ENCODE measurements at regions not wholly inside any gene's neighbourhood (a gene's known extent, or its start where the extent isn't known, plus 50 kb on each side); places are given as distances from the start of the nearest gene placed in this dataset.

DNA sequence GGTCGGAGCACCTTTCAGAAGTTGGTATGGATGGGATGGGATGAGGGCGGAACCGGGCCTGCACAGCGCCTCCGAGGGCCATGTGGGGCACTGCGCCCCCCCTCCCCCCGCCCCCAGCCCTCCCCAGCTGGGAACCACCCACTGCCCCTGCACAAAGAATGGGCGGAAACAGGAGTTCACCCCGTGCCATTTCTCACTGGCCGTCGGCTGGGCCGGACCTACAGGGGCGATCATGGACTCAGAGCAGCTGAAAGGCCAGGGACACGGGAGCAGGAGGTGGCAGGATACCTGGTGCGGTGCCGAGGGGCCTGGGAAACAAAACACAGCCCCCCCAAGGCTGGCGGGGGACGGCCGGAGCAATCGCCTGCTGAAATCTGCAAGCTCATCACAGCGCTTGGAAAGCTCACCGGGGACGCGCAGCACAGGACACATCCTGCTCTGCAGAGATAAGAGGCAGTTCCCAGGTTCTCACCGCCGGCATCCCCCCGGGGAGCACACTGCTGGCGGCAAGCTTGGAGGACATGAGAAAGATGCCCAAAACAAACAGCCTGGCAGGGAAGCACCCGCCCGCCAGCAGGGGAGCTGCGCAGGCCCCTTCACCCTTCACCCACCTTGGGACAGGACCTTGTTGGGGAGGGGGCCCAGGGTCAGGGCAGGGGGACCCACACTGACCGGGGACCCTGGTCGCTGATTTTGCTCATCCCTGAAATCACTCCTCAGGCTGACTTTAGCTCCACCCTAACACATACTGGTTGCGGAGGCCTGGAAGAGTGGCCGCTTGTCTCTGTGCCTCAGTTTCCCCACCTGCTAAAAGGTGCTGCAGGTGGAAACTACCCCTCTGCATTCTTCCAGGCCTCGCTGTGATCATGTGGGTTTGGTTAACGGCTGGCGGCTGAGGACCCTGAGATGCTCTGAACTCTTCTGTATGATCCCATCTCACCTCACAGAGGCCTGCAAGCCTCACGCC lies 263.9 kb downstream of the C16orf95 start:
- H3K4me1 ChIP-seq (ENCODE audit: control insufficient read depth, insufficient read depth, low read length), result no peaks in the 10 kb centered on the region

DNA sequence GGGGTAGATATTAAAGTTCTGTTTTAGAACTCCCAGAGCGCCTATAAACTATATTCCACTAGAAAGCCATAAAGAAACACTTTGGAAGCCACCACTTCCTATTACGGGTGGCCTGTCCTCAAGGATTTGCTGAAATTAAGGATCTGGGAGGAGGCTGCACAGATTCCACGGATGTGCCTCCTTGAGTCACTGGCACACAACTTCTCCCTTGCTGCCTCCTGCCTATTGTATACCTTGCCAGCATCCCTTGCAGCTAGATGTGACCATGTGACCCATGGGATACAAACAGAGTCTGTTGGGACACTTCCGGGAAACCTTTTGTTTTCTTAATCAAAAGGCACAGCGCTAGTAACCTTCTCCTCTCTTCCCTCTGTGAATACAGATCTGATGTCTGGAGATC lies 263.0 kb downstream of the C16orf95 start:
- H3K27me3 ChIP-seq (ENCODE audit: control insufficient read depth, insufficient read depth, low read length, poor library complexity, severe bottlenecking), result no peaks in the 10 kb centered on the region
- H3K4me1 ChIP-seq (ENCODE audit: control insufficient read depth, insufficient read depth, low read length), result no peaks in the 10 kb centered on the region
- H3K4me3 ChIP-seq (ENCODE audit: insufficient read depth, low read depth, low read length), result no peak overlapping the region
- no peaks in the 10 kb centered on the region for H3K36me3 ChIP-seq (ENCODE audit: control insufficient read depth, insufficient read depth, low read length)
- 96 to 97% methylated on average over 5 of the region's 5 CpGs for WGBS, 2 experiments
- peaks cover 4% of the 10 kb centered on the region for H3K9me3 ChIP-seq (ENCODE audit: control insufficient read depth, low read length)
- no peak overlapping the region for H3K27ac ChIP-seq (ENCODE audit: insufficient read depth, low read depth, low read length, poor library complexity, severe bottlenecking)

More for the DNA sequence above, 263.9 kb downstream of the C16orf95 start:
- H3K9me3 ChIP-seq (ENCODE audit: control insufficient read depth, low read length), result peaks cover 4% of the 10 kb centered on the region
- no peak overlapping the region for H3K4me3 ChIP-seq (ENCODE audit: insufficient read depth, low read depth, low read length)
- WGBS, 2 experiments, result 42 to 46% methylated on average over 38 to 39 of the region's 39 CpGs
- H3K27ac ChIP-seq (ENCODE audit: insufficient read depth, low read depth, low read length, poor library complexity, severe bottlenecking), result no peak overlapping the region
- no peaks in the 10 kb centered on the region for H3K27me3 ChIP-seq (ENCODE audit: control insufficient read depth, insufficient read depth, low read length, poor library complexity, severe bottlenecking)
- H3K36me3 ChIP-seq (ENCODE audit: control insufficient read depth, insufficient read depth, low read length), result no peaks in the 10 kb centered on the region

DNA sequence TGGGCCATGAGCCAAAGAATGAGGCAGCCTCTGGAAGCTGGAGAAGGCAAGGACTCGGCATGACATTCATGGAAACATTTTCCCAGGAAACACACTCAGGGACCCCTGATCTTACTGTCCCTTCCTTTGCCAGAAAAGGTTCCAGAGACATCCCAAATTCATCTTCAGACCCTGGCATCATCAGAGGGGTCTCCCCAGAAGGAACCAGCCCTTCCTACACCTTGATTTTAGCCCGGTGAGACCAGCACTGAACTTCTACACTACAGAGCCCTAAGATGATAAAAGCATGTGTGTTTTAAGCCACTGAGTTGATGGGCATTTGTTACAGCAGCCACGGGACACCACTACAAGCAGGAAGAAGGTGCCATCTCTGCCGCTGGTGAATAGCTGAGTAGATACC lies 262.3 kb downstream of the C16orf95 start:
- Histone ChIP-seq H3K4me3 (ENCODE audit: insufficient read depth, low read depth, low read length) (no peak overlapping the region), H3K4me1 (ENCODE audit: control insufficient read depth, insufficient read depth, low read length) (no peaks in the 10 kb centered on the region), H3K27ac (ENCODE audit: insufficient read depth, low read depth, low read length, poor library complexity, severe bottlenecking) (no peak overlapping the region), H3K9me3 (ENCODE audit: control insufficient read depth, low read length) (peaks cover 4% of the 10 kb centered on the region), H3K36me3 (ENCODE audit: control insufficient read depth, insufficient read depth, low read length) (no peaks in the 10 kb centered on the region), H3K27me3 (ENCODE audit: control insufficient read depth, insufficient read depth, low read length, poor library complexity, severe bottlenecking) (no peaks in the 10 kb centered on the region)
- WGBS, 2 experiments, result 90 to 97% methylated on average over 4 of the region's 4 CpGs

DNA sequence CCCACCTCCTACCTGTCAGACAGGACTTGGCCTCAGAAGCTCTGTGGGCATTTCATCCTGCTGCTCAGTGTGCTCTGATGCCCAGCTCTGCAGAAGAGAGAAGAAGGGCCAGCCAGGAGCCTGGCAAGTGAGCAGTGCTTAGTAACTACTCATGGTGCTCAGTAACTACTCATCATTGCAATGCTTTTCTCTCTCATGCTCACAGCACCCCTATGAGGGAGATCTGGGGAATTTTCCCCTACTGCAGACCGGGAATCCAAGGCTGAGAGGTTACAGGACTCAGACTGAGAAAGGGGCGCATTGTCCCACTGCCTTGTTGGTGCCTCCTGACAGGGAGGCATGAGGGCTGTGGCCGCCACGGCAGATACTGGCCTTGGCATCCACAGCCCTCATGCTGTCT lies 261.1 kb downstream of the C16orf95 start:
- H3K36me3 ChIP-seq (ENCODE audit: control insufficient read depth, insufficient read depth, low read length), result no peaks in the 10 kb centered on the region
- no peak overlapping the region for H3K4me3 ChIP-seq (ENCODE audit: insufficient read depth, low read depth, low read length)
- no peaks in the 10 kb centered on the region for H3K27me3 ChIP-seq (ENCODE audit: control insufficient read depth, insufficient read depth, low read length, poor library complexity, severe bottlenecking)
- H3K27ac ChIP-seq (ENCODE audit: insufficient read depth, low read depth, low read length, poor library complexity, severe bottlenecking), result no peak overlapping the region
- H3K9me3 ChIP-seq (ENCODE audit: control insufficient read depth, low read length), result peaks cover 4% of the 10 kb centered on the region
- no peaks in the 10 kb centered on the region for H3K4me1 ChIP-seq (ENCODE audit: control insufficient read depth, insufficient read depth, low read length)
- WGBS, 2 experiments, result 85 to 89% methylated on average over 4 of the region's 4 CpGs

DNA sequence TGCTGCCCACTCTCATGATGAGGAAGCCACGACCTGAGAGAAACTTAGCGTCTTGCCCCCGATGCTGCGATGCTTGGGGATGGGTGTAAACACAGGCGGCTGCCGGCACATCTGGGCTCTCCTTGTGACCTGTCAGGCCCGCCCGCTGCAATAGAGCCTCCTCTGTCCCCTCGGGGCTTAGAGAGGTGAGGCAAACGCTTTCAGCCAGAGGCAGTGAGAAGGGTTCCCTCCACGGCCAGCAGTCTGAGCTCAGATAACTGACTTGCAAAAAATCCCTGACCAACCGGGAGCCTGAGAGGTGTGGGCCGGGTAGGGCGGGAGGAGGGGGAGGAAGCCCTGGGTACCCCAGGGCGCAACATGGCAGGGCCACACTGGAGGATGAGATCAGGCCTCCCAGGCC lies 260.6 kb downstream of the C16orf95 start:
- Histone ChIP-seq H3K27me3 (ENCODE audit: control insufficient read depth, insufficient read depth, low read length, poor library complexity, severe bottlenecking) (no peaks in the 10 kb centered on the region), H3K36me3 (ENCODE audit: control insufficient read depth, insufficient read depth, low read length) (no peaks in the 10 kb centered on the region), H3K27ac (ENCODE audit: insufficient read depth, low read depth, low read length, poor library complexity, severe bottlenecking) (no peak overlapping the region), H3K4me3 (ENCODE audit: insufficient read depth, low read depth, low read length) (no peak overlapping the region), H3K9me3 (ENCODE audit: control insufficient read depth, low read length) (peaks cover 4% of the 10 kb centered on the region), H3K4me1 (ENCODE audit: control insufficient read depth, insufficient read depth, low read length) (no peaks in the 10 kb centered on the region)
- WGBS, 2 experiments, result 76% methylated on average over 15 of the region's 15 CpGs

DNA sequence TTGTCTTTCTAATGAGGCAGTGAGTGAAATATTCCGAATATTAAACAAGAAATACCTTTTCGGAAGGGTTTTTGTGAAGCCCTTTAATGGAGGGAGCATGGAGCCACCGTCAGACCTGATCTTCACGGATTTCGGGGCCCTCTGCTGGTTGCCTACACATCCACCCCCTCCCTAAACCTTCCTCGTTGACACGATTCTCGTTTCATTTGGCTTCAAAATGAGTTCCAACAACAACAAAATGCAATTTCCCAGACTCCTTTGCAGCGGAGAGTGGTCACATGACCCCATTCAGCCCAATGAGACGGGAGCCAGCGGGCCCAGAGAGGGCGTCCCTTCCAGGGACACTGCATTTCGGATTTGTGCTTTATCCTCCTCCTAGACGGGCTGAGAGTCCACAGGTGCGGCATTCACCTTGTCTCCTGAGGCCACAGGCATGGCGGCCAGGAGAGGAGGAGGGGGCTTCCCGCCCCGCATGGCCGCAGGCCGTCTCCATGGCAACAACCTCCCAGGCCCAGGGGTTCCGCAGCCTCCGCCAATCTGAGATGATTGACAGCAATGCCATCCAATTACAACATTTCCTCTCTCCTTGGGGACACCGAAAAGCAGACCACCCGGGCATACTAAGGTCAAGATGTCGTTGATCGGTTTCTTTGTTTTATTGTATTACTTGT lies 259.8 kb downstream of the C16orf95 start:
- no peaks in the 10 kb centered on the region for H3K36me3 ChIP-seq (ENCODE audit: control insufficient read depth, insufficient read depth, low read length)
- peaks cover 2% of the 10 kb centered on the region for H3K27me3 ChIP-seq (ENCODE audit: control insufficient read depth, insufficient read depth, low read length, poor library complexity, severe bottlenecking)
- H3K4me3 ChIP-seq (ENCODE audit: insufficient read depth, low read depth, low read length), result no peak overlapping the region
- H3K27ac ChIP-seq (ENCODE audit: insufficient read depth, low read depth, low read length, poor library complexity, severe bottlenecking), result no peak overlapping the region
- no peaks in the 10 kb centered on the region for H3K4me1 ChIP-seq (ENCODE audit: control insufficient read depth, insufficient read depth, low read length)
- WGBS, 2 experiments, result 89 to 92% methylated on average over 24 to 26 of the region's 26 CpGs
- peaks cover 4% of the 10 kb centered on the region for H3K9me3 ChIP-seq (ENCODE audit: control insufficient read depth, low read length)

DNA sequence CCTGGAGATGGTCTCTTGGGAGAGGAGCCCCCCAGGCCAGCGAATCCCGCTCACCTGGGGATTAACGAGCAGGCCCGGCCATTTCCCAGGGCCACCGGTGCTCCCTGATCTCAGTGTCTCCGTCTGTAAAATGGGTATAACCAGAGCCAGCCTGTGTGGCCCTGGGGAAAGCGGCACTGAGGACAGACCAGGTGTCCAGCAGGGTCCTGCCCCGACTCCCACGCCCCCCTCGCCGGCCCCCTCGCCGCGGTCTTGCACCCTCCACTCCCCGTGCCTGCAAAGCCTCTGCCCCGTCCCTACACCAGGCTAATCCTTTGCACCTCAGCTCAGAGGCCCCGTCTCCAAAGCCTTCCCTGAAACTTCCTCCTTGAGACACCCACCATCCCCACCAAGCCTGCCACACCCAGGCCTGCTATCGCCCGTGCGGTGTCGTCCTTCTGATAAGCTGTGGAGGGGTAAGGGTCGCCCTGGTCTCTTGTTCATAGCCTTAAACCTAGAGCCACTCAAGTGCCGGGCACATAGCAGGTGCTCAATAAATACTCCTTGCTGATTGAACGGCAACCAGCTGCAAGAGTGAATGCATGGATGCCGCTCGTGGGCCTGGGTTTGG lies 259.1 kb downstream of the C16orf95 start:
- H3K36me3 ChIP-seq (ENCODE audit: control insufficient read depth, insufficient read depth, low read length), result no peaks in the 10 kb centered on the region
- 94 to 96% methylated on average over 26 of the region's 26 CpGs for WGBS, 2 experiments
- H3K4me1 ChIP-seq (ENCODE audit: control insufficient read depth, insufficient read depth, low read length), result no peaks in the 10 kb centered on the region
- peaks cover 4% of the 10 kb centered on the region for H3K9me3 ChIP-seq (ENCODE audit: control insufficient read depth, low read length)
- no peak overlapping the region for H3K4me3 ChIP-seq (ENCODE audit: insufficient read depth, low read depth, low read length)
- peaks cover 3% of the 10 kb centered on the region for H3K27me3 ChIP-seq (ENCODE audit: control insufficient read depth, insufficient read depth, low read length, poor library complexity, severe bottlenecking)
- no peak overlapping the region for H3K27ac ChIP-seq (ENCODE audit: insufficient read depth, low read depth, low read length, poor library complexity, severe bottlenecking)

DNA sequence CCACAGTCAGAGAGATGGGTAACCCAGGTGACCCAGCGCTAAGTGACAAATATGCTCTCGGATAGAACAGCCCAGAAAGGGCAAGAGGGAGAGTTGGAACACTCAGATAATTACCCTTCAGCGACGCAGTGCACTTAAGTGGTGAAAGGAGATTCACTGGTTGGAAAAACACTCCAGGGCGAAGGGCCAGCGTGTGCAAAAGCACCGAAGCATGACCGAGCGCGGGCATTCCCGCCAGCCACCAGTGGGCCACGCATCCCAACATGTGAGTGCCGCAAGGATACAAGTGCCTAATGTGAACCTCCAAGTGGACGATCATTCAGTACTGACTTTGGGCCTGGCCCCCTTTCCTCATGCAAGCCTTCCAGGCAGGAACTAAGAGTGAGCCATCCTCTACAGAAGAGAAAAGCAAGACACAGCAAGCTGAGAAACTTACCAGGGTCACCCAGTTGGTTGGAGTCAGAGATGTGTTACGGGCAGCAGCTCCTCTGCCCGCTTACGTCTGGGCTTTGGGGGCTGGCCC lies 258.4 kb downstream of the C16orf95 start:
- H3K9me3 ChIP-seq (ENCODE audit: control insufficient read depth, low read length), result peaks cover 4% of the 10 kb centered on the region
- no peaks in the 10 kb centered on the region for H3K4me1 ChIP-seq (ENCODE audit: control insufficient read depth, insufficient read depth, low read length)
- no peaks in the 10 kb centered on the region for H3K36me3 ChIP-seq (ENCODE audit: control insufficient read depth, insufficient read depth, low read length)
- H3K27ac ChIP-seq (ENCODE audit: insufficient read depth, low read depth, low read length, poor library complexity, severe bottlenecking), result no peak overlapping the region
- H3K27me3 ChIP-seq (ENCODE audit: control insufficient read depth, insufficient read depth, low read length, poor library complexity, severe bottlenecking), result peaks cover 3% of the 10 kb centered on the region
- 91 to 94% methylated on average over 17 of the region's 17 CpGs for WGBS, 2 experiments
- no peak overlapping the region for H3K4me3 ChIP-seq (ENCODE audit: insufficient read depth, low read depth, low read length)

DNA sequence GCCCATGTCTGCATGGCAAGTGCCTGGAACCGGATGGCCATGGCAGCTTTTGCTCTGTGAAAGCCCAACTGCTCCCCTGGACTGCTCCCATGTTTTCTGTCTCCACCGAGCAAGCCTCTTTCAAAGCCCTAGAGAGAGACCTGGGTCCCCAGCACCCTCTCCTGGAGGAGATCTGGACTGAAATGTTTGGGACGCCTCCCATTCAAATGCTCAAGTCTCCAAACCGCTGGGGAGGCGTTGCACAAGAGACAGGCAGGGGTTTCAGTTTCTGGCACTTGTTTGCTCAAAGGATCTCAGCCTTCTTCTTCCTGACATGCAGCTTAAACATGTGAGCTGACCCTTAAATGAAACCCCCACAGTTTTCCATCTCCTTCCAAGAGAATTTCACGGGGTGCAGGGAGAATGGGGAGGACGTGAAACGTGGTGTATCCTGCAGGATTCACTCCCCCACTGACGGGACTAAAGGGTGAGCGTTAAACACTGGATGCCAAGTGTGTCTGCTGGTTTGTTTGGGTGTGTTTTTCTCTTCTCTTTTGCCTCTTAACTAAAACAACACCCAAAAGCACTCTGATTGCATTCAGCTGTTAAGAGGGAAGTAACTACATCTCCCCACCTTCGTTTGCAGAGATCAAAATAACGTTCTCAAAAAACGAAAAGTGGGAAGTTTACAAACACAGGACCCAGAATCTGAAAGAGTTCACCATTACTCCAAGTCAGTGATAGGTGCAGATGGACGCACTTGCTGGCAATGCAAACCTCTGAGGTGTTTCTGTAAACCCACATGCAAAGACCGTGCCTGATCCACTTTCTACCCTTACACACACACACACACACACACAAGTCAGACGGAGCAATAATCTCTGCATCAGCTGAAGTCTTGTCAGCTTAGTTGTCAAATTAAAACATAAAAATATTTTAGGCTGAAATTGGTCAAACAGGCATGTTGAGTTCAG lies 256.9 kb downstream of the C16orf95 start:
- Histone ChIP-seq H3K27me3 (ENCODE audit: control insufficient read depth, insufficient read depth, low read length, poor library complexity, severe bottlenecking) (peaks cover 6% of the 10 kb centered on the region), H3K4me3 (ENCODE audit: insufficient read depth, low read depth, low read length) (no peak overlapping the region), H3K27ac (ENCODE audit: insufficient read depth, low read depth, low read length, poor library complexity, severe bottlenecking) (no peak overlapping the region), H3K36me3 (ENCODE audit: control insufficient read depth, insufficient read depth, low read length) (no peaks in the 10 kb centered on the region), H3K9me3 (ENCODE audit: control insufficient read depth, low read length) (no peaks in the 10 kb centered on the region), H3K4me1 (ENCODE audit: control insufficient read depth, insufficient read depth, low read length) (no peaks in the 10 kb centered on the region)
- 67 to 71% methylated on average over 16 of the region's 16 CpGs for WGBS, 2 experiments
